Testis (tissue), 2 donors: ENCODE measurements at regions not wholly inside any gene's neighbourhood (a gene's known extent, or its start where the extent isn't known, plus 50 kb on each side); places are given as distances from the start of the nearest gene placed in this dataset.

Experiments used
- DNase-seq: peaks from one replicate; pipeline ENCODE4 v3.0.0-alpha.2; 2019
- H3K27ac ChIP-seq, 2 donors: fragments of 200-600 bp; sonication (generic); one replicate each; pipeline ENCODE4 v1.5.1; 2019
- H3K27me3 ChIP-seq: fragments of 200-600 bp; sonication (generic); one replicate; pipeline ENCODE4 v1.5.1; 2019
- H3K36me3 ChIP-seq: fragments of 200-600 bp; sonication (generic); one replicate; pipeline ENCODE4 v1.5.1; 2017; ENCODE audit warnings: low read depth; ENCODE audit errors: missing control alignments
- H3K4me1 ChIP-seq: fragments of 200-600 bp; sonication (generic); one replicate; pipeline ENCODE4 v1.5.1; 2019
- H3K4me3 ChIP-seq, 2 donors: fragments of 200-600 bp; sonication (generic); one replicate each; pipeline ENCODE4 v1.5.1; 2017 to 2019
- H3K9me3 ChIP-seq: fragments of 200-600 bp; sonication (generic); one replicate; pipeline ENCODE4 v1.5.1; 2017
- POLR2A ChIP-seq: fragments of 450-650 bp; IDR thresholded peaks from one replicate; pipeline ENCODE4 v1.6.1; 2017; ENCODE audit warnings: antibody characterized with exemption, mild to moderate bottlenecking, moderate library complexity
- WGBS, 2 donors: methylation state at CpG; one replicate each; pipeline ENCODE4 v1.1.5; 2018; 5-methylcytosine and 5-hydroxymethylcytosine counted together
- intact Hi-C: fragments of 100-400 bp; cut with DNase I; formaldehyde crosslinking; loops from one replicate; pipeline ENCODE4 v1.15.1; 2023; ENCODE audit warnings: low total_unique reads
- TF ChIP-seq, protein P1 (sequence below), 3 experiments: fragments of 450-650 bp in 2 of 3; fragments of 200-600 bp in 1 of 3; sonication (generic) in 1 of 3; IDR thresholded peaks; one replicate each; pipeline ENCODE4 v1.5.1; 2016 to 2019; ENCODE audit warnings: antibody characterized with exemption in 3 of 3, mild to moderate bottlenecking in 2 of 3, moderate library complexity in 1 of 3

DNA sequence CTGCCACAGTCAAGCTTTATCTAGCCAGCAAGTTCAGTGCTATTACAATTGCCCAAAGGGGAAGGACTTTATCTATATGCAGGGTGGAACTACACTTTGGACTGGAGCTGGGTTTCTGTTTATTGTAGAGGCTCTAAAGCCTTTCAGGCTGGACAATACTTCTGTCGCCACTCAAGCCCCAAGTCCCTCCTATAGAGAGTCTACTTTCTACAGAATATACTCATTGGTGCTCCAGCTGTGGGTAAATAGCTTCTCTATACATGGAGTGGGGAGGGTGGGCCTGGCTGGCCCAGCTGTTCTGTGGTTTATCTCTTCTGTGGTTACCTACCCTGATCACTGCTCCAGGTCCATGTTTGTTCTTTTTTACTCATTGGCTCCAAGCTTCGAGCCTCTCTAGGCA, 151.8 kb upstream of the MYLIP start:
- no peak for TF ChIP-seq POLR2A
- TF ChIP-seq, protein P1, sequence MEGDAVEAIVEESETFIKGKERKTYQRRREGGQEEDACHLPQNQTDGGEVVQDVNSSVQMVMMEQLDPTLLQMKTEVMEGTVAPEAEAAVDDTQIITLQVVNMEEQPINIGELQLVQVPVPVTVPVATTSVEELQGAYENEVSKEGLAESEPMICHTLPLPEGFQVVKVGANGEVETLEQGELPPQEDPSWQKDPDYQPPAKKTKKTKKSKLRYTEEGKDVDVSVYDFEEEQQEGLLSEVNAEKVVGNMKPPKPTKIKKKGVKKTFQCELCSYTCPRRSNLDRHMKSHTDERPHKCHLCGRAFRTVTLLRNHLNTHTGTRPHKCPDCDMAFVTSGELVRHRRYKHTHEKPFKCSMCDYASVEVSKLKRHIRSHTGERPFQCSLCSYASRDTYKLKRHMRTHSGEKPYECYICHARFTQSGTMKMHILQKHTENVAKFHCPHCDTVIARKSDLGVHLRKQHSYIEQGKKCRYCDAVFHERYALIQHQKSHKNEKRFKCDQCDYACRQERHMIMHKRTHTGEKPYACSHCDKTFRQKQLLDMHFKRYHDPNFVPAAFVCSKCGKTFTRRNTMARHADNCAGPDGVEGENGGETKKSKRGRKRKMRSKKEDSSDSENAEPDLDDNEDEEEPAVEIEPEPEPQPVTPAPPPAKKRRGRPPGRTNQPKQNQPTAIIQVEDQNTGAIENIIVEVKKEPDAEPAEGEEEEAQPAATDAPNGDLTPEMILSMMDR (IDR thresholded peaks at IDR 0.05), result no peak
- intact Hi-C loops, result no loop called here
- Histone ChIP-seq H3K4me3 (no peak overlapping the region), H3K9me3 (no peaks in the 10 kb centered on the region), H3K36me3 (no peaks in the 10 kb centered on the region), H3K27me3 (no peaks in the 10 kb centered on the region), H3K4me1 (no peaks in the 10 kb centered on the region), H3K27ac (no peak overlapping the region)
- WGBS, 2 donors, result 92 to 97% methylated on average over 2 of the region's 2 CpGs
- DNase-seq, result no peak

DNA sequence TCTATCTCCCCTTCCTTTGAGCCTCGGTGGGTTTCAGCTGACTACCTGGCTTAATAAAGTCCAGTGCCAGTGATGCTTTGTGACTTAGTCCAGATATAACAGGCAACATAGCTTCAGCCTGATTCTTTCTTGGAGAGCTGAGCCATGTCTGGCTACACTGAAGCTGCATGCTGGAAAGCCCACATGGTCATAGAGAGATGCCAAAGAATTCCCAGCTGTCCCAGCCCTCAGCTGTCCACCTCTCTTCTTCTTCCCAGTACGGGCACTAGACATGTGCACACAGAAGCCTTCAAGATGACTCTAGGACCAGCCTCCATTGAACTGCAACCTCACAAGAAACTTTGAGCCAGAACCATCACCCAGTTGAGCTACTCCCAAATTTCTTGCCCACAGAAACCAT, 154.1 kb upstream of the MYLIP start:
- 88 to 92% methylated on average over 1 to 2 of the region's 2 CpGs for WGBS, 2 donors
- no peak for TF ChIP-seq POLR2A
- no peaks in the 10 kb centered on the region for H3K9me3 ChIP-seq
- H3K4me1 ChIP-seq, result no peaks in the 10 kb centered on the region
- H3K4me3 ChIP-seq, result no peak overlapping the region
- no peaks in the 10 kb centered on the region for H3K27me3 ChIP-seq
- no peak for DNase-seq
- H3K27ac ChIP-seq, result no peak overlapping the region
- no peaks in the 10 kb centered on the region for H3K36me3 ChIP-seq
- intact Hi-C loops, result no loop called here

DNA sequence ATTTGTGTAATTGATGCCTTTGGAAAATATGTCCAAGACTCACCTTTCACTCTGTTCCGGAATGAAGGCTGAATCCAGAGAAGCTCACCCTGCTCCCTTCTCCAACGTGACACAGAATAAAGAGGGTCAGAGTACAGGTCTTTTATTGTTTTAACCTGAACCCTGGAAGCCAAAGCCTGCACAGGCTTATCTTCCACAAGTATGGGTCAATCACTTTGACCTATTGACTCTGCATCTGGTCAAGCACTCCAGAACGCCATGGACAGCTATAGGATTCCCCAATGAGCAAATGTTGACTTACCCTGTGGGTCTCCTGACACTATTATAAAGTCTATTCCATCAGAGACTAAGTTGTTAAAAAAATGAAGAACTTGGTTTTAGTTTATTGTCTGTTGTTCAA, 158.4 kb upstream of the MYLIP start:
- TF ChIP-seq, protein P1 (IDR thresholded peaks at IDR 0.05), result no peak
- TF ChIP-seq POLR2A, result no peak

DNA sequence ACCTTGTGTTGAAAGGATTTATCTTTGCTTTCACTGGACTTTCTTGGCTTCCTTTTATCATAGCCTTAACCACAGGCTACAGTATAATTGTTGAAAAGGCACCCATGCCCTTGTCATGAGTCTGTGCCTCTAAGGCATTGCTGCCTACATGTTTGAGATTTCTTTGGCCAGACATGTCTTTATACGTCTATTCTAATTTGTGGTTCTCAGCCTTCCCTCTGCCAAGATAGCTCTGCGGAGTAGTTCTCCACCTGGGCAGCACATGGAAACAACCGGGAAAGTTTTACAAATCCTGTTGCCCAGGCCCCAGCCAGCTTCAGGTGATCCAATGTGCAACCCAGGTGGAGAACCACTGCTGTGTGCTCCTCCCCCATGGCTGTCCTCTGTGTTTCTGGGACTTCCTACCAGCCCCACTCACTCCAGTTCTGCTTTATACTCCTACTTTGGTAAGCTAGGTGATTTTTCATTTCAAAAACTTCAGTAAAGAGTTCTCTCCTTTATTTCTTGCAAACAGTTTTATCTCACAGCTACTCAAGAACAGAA, 159.6 kb upstream of the MYLIP start:
- Histone ChIP-seq H3K36me3 (no peaks in the 10 kb centered on the region), H3K4me1 (no peaks in the 10 kb centered on the region), H3K9me3 (no peaks in the 10 kb centered on the region), H3K27ac (no peak overlapping the region), H3K4me3 (no peak overlapping the region), H3K27me3 (no peaks in the 10 kb centered on the region)
- TF ChIP-seq POLR2A, result no peak
- TF ChIP-seq, protein P1 (IDR thresholded peaks at IDR 0.05), result no peak
- intact Hi-C loops, result no loop called here
- 88 to 90% methylated on average over 3 of the region's 3 CpGs for WGBS, 2 donors
- no peak for DNase-seq

More for the DNA sequence above, 158.4 kb upstream of the MYLIP start:
- H3K27me3 ChIP-seq, result no peaks in the 10 kb centered on the region
- H3K27ac ChIP-seq, result no peak overlapping the region
- no peaks in the 10 kb centered on the region for H3K36me3 ChIP-seq
- H3K9me3 ChIP-seq, result no peaks in the 10 kb centered on the region
- intact Hi-C loops, result no loop called here
- no peaks in the 10 kb centered on the region for H3K4me1 ChIP-seq
- WGBS, 2 donors, result 63 to 71% methylated on average over 3 of the region's 3 CpGs
- no peak for DNase-seq
- no peak overlapping the region for H3K4me3 ChIP-seq

DNA sequence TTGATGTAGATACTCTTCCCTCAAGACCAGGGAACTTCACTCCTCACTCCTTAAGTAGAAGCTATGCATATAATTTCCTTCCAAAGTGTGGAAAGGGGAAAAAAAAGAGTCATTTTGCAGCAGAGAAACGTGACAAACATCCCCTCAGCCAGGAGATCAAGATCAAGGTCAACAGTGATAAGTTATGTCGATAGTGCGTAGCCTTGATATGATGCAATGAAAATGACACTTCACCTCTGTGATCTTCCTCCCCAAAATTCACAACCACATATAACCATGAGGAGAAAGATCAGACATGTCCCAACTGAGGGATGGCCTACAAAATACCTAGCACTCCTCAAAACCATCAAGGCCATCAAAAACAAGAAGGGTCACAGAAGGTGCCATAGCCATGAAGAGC, 160.4 kb upstream of the MYLIP start:
- no peak for TF ChIP-seq POLR2A
- TF ChIP-seq, protein P1 (IDR thresholded peaks at IDR 0.05), result no peak

More for the DNA sequence above, 160.4 kb upstream of the MYLIP start:
- Histone ChIP-seq H3K4me1 (no peaks in the 10 kb centered on the region), H3K4me3 (no peak overlapping the region), H3K9me3 (no peaks in the 10 kb centered on the region), H3K27ac (no peak overlapping the region), H3K27me3 (no peaks in the 10 kb centered on the region), H3K36me3 (no peaks in the 10 kb centered on the region)
- intact Hi-C loops, result no loop called here
- no peak for DNase-seq
- 56% methylated on average over 3 of the region's 3 CpGs for WGBS, 2 donors
